ENCODE measurements at regions not wholly inside any gene's neighbourhood (a gene's known extent, or its start where the extent isn't known, plus 50 kb on each side); places are given as distances from the start of the nearest gene placed in this dataset.

GRCh38 chr10:128958834-128959690 lies 508.0 kb upstream of the MGMT start (continued):
- TF ChIP-seq ZNF280B (CRISPR knock-in tag; IDR thresholded peaks at IDR 0.05; ENCODE audit: borderline replicate concordance) (no peak), KDM6A (CRISPR knock-in tag; IDR thresholded peaks at IDR 0.05; ENCODE audit: low read depth) (no peak), IRF9 (CRISPR knock-in tag; IDR thresholded peaks at IDR 0.05; ENCODE audit: borderline replicate concordance) (no peak), MTF1 (CRISPR knock-in tag; IDR thresholded peaks at IDR 0.05) (no peak), BCL6 (CRISPR knock-in tag; IDR thresholded peaks at IDR 0.05) (no peak), KAT8 (CRISPR knock-in tag; IDR thresholded peaks at IDR 0.05) (no peak), ATF2 (CRISPR knock-in tag; IDR thresholded peaks at IDR 0.05) (no peak)
- TF ChIP-seq, protein P1, sequence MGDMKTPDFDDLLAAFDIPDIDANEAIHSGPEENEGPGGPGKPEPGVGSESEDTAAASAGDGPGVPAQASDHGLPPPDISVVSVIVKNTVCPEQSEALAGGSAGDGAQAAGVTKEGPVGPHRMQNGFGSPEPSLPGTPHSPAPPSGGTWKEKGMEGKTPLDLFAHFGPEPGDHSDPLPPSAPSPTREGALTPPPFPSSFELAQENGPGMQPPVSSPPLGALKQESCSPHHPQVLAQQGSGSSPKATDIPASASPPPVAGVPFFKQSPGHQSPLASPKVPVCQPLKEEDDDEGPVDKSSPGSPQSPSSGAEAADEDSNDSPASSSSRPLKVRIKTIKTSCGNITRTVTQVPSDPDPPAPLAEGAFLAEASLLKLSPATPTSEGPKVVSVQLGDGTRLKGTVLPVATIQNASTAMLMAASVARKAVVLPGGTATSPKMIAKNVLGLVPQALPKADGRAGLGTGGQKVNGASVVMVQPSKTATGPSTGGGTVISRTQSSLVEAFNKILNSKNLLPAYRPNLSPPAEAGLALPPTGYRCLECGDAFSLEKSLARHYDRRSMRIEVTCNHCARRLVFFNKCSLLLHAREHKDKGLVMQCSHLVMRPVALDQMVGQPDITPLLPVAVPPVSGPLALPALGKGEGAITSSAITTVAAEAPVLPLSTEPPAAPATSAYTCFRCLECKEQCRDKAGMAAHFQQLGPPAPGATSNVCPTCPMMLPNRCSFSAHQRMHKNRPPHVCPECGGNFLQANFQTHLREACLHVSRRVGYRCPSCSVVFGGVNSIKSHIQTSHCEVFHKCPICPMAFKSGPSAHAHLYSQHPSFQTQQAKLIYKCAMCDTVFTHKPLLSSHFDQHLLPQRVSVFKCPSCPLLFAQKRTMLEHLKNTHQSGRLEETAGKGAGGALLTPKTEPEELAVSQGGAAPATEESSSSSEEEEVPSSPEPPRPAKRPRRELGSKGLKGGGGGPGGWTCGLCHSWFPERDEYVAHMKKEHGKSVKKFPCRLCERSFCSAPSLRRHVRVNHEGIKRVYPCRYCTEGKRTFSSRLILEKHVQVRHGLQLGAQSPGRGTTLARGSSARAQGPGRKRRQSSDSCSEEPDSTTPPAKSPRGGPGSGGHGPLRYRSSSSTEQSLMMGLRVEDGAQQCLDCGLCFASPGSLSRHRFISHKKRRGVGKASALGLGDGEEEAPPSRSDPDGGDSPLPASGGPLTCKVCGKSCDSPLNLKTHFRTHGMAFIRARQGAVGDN (CRISPR knock-in tag; IDR thresholded peaks at IDR 0.05) = no peak
- TF ChIP-seq, protein P2, sequence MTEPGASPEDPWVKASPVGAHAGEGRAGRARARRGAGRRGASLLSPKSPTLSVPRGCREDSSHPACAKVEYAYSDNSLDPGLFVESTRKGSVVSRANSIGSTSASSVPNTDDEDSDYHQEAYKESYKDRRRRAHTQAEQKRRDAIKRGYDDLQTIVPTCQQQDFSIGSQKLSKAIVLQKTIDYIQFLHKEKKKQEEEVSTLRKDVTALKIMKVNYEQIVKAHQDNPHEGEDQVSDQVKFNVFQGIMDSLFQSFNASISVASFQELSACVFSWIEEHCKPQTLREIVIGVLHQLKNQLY (CRISPR knock-in tag; IDR thresholded peaks at IDR 0.05) = no peak
- TF ChIP-seq, protein P3, sequence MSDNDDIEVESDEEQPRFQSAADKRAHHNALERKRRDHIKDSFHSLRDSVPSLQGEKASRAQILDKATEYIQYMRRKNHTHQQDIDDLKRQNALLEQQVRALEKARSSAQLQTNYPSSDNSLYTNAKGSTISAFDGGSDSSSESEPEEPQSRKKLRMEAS (IDR thresholded peaks at IDR 0.05) = no peak
- TF ChIP-seq, protein P4, sequence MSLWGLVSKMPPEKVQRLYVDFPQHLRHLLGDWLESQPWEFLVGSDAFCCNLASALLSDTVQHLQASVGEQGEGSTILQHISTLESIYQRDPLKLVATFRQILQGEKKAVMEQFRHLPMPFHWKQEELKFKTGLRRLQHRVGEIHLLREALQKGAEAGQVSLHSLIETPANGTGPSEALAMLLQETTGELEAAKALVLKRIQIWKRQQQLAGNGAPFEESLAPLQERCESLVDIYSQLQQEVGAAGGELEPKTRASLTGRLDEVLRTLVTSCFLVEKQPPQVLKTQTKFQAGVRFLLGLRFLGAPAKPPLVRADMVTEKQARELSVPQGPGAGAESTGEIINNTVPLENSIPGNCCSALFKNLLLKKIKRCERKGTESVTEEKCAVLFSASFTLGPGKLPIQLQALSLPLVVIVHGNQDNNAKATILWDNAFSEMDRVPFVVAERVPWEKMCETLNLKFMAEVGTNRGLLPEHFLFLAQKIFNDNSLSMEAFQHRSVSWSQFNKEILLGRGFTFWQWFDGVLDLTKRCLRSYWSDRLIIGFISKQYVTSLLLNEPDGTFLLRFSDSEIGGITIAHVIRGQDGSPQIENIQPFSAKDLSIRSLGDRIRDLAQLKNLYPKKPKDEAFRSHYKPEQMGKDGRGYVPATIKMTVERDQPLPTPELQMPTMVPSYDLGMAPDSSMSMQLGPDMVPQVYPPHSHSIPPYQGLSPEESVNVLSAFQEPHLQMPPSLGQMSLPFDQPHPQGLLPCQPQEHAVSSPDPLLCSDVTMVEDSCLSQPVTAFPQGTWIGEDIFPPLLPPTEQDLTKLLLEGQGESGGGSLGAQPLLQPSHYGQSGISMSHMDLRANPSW (CRISPR knock-in tag; IDR thresholded peaks at IDR 0.05; ENCODE audit: borderline replicate concordance) = no peak
- TF ChIP-seq, protein P5, sequence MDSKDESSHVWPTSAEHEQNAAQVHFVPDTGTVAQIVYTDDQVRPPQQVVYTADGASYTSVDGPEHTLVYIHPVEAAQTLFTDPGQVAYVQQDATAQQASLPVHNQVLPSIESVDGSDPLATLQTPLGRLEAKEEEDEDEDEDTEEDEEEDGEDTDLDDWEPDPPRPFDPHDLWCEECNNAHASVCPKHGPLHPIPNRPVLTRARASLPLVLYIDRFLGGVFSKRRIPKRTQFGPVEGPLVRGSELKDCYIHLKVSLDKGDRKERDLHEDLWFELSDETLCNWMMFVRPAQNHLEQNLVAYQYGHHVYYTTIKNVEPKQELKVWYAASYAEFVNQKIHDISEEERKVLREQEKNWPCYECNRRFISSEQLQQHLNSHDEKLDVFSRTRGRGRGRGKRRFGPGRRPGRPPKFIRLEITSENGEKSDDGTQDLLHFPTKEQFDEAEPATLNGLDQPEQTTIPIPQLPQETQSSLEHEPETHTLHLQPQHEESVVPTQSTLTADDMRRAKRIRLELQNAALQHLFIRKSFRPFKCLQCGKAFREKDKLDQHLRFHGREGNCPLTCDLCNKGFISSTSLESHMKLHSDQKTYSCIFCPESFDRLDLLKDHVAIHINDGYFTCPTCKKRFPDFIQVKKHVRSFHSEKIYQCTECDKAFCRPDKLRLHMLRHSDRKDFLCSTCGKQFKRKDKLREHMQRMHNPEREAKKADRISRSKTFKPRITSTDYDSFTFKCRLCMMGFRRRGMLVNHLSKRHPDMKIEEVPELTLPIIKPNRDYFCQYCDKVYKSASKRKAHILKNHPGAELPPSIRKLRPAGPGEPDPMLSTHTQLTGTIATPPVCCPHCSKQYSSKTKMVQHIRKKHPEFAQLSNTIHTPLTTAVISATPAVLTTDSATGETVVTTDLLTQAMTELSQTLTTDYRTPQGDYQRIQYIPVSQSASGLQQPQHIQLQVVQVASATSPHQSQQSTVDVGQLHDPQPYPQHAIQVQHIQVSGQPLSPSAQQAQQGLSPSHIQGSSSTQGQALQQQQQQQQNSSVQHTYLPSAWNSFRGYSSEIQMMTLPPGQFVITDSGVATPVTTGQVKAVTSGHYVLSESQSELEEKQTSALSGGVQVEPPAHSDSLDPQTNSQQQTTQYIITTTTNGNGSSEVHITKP (CRISPR knock-in tag; IDR thresholded peaks at IDR 0.05; ENCODE audit: low read depth) = no peak

Data from HepG2 (cell line).